NCI-H128 (cell line): ENCODE measurements at regions not wholly inside any gene's neighbourhood (a gene's known extent, or its start where the extent isn't known, plus 50 kb on each side); places are given as distances from the start of the nearest gene placed in this dataset.
"Not testable (repeated sequence)": the region's sequence is repeated elsewhere in the genome, so short reads cannot be mapped to it uniquely, and the experiment has no call there.

Experiments
- DNase-seq: peaks from one replicate; lab custom pipeline; 2025; ENCODE audit not compliant: unreplicated experiment; lab: John Stamatoyannopoulos, UW

- no peak for DNase-seq
Measured at GRCh38 chr9:102185962-102186361, 447.5 kb upstream of the GRIN3A start.

GRCh38 chr9:102185371-102185770, 446.9 kb upstream of the GRIN3A start:
- no peak for DNase-seq

- no peak for DNase-seq
Measured at GRCh38 chr9:102178811-102179210, 440.4 kb upstream of the GRIN3A start.

GRCh38 chr9:102174202-102174601, 435.8 kb upstream of the GRIN3A start:
- not testable (repeated sequence) for DNase-seq

DNA sequence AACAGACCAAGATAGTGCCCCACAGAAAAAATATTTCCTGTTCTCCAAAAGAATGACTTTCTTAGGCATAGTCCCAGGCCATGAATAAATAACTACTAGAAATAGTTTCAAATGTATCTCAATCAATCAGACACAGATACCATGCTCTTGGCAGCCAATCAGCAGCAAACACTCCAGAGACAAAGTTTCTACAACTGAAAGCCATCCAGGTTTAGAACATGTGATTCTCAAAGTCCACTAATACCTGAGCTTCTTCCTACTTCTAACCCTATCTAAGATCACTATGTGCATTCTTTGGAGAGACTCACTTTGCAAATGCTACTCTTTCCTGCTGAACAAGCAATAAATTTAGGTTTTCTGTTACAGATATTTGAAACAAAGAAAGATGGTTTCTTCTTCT, 425.8 kb upstream of the GRIN3A start:
- no peak for DNase-seq

GRCh38 chr9:102153081-102153480, 414.6 kb upstream of the GRIN3A start:
- DNase-seq, result not testable (repeated sequence)

- DNase-seq, result no peak
Measured at GRCh38 chr9:102135768-102136167, 397.3 kb upstream of the GRIN3A start.

- DNase-seq, result no peak
Measured at GRCh38 chr9:102124465-102124864, 386.0 kb upstream of the GRIN3A start.

DNA sequence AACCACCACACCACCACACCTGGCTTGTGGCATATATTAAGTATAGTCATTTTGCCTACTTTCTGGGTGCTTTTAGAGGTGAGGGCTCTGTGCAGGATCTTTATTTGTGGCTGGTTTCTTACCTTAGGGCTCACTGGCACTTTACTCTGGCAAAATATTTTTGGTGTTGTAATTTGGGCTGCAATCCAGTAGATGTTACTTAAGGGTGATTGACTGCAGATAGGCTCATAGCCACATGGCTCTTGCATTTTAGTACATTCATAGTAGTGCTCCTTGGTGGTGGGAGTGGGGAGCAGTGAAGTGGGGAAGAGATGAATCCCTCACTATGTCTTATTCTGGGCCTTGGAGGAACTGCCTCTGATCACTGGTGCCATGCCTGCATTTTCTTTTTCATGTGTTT, 376.1 kb upstream of the GRIN3A start:
- DNase-seq, result no peak

DNA sequence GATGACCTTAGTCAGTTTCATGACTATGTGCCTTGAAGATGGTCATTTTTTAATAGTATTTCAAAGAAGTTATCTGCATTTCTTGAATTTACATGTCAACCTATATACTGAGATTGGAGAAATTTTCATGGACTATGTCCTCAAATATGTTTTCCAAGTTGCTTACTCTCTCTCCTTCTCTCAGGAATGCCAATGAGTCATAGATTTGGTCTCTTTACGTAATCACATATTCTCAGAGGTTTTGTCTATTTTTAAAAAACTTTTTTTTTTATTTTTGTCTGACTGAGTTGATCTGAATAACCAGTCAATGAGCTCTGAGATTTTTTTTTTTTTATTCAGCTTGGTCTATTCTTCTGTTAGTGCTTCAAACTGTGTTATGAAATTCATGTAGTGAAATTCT, 374.7 kb upstream of the GRIN3A start:
- DNase-seq, result no peak

DNA sequence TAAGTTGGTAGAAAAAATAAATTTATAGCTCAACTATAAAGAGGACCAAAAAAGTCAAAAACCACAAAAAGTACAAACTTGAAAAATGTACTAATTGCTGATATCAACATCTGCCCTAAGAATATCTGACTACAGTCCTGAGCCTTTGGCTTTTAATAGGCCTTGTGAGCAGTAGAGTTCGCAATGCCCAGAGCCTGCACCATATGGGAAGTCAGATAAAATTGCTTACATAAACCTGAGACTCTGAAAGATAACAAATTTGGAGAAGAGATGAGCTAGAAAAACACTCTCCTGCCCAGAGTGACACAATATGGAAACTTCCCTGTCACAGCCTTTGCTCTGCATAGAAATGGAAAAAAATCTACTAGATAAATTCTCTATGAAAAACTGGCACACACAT, 368.0 kb upstream of the GRIN3A start:
- no peak for DNase-seq

GRCh38 chr9:102101723-102102122, 363.3 kb upstream of the GRIN3A start:
- DNase-seq, result no peak

GRCh38 chr9:102087141-102087540, 348.7 kb upstream of the GRIN3A start:
- no peak for DNase-seq

- no peak for DNase-seq
Measured at GRCh38 chr9:102085548-102085947, 347.1 kb upstream of the GRIN3A start.

- DNase-seq, result no peak
Measured at GRCh38 chr9:102072059-102072764, 333.8 kb upstream of the GRIN3A start.

DNA sequence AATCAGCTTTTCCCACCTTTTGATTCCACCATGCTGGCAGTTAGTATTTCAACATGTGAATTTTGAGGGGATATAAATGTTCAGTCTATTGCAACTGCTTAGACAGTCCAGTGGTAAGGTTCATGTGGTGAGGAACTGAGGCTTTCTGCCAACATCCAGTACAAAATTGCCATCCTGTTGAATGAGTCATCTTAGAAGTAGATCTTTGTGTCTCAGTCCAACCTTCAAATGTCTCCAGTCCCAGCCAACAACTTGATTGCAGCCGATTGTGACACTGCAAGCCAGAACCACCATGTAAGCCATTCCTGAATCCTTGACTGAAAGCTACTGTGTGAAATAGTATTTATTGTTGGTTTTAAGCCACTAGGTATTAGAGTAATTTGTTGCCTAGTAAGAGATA, 331.5 kb upstream of the GRIN3A start:
- no peak for DNase-seq

- no peak for DNase-seq
Measured at GRCh38 chr9:102054811-102055210, 316.4 kb upstream of the GRIN3A start.

- no peak for DNase-seq
Measured at GRCh38 chr9:102049586-102050246, 311.3 kb upstream of the GRIN3A start.

DNA sequence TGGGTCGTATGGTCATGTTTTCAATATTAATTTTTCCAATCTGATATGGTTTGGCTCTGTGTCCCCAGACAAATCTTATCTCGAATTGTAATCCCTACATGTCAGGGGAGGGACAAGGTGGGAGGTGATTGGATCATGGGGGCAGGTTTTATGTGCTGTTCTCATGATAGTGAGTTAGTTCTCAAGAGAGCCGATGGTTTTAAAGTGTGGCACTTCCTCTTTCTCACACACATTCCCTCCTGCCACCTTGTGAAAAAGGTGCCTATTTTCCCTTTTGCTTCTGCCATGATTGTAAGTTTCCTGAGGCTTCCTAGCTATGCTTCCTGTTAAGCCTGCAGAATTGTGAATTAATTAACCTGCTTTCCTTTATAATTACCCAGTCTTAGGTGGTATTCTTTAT, 309.1 kb upstream of the GRIN3A start:
- DNase-seq, result no peak

DNA sequence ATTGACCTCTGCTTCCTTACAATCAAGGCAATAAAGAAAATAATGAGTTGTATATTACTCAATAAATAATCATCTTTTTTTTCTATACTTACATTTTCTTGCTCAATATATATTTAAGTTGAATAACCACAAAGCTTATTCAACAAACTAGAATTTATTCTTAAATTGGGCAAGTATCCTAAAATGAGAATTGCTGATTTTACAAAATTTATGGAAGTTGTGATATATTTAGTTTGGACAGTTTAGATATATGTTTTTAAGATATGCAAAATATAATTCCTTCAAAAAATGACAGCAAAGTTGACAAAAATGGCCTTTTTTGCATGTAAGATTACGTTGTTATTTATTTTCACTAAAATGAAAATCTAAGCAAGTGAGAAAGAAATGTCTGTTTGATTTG, 305.7 kb upstream of the GRIN3A start:
- no peak for DNase-seq

- DNase-seq, result no peak
Measured at GRCh38 chr9:102038006-102038405, 299.6 kb upstream of the GRIN3A start.

- no peak for DNase-seq
Measured at GRCh38 chr9:102035929-102036328, 297.5 kb upstream of the GRIN3A start.

GRCh38 chr9:102032614-102033013, 294.2 kb upstream of the GRIN3A start:
- DNase-seq, result no peak
